MM.1S (cell line): ENCODE measurements at regions not wholly inside any gene's neighbourhood (a gene's known extent, or its start where the extent isn't known, plus 50 kb on each side); places are given as distances from the start of the nearest gene placed in this dataset.

Experiments
- DNase-seq: peaks from one replicate; pipeline ENCODE4 v3.0.0-alpha.2; 2015
- H2AFZ ChIP-seq: fragments of 300-600 bp; sonication (generic); 2 replicates; pipeline ENCODE4 v1.6.0; 2016; ENCODE audit warnings: antibody characterized with exemption, low read length
- H3F3A ChIP-seq: fragments of 300-600 bp; sonication (generic); 2 replicates; pipeline ENCODE4 v1.6.1; 2016; ENCODE audit warnings: mild to moderate bottlenecking, antibody characterized with exemption, low read length, moderate library complexity, mixed read lengths; ENCODE audit not compliant: insufficient read depth
- H3K27ac ChIP-seq: fragments of 300-600 bp; sonication (generic); 2 replicates; pipeline ENCODE4 v1.5.1; 2016; ENCODE audit warnings: mild to moderate bottlenecking, low read length
- H3K27me3 ChIP-seq: fragments of 300-600 bp; sonication (generic); replicated peaks from 2 replicates; pipeline ENCODE4 v1.6.0; 2016; ENCODE audit warnings: low read length; ENCODE audit not compliant: insufficient read depth
- H3K36me3 ChIP-seq: fragments of 300-600 bp; sonication (generic); replicated peaks from 2 replicates; pipeline ENCODE4 v1.6.1; 2016; ENCODE audit warnings: mild to moderate bottlenecking, low read length, mixed read lengths; ENCODE audit not compliant: insufficient read depth
- H3K4me1 ChIP-seq: fragments of 300-600 bp; sonication (generic); 2 replicates; pipeline ENCODE4 v1.6.1; 2016; ENCODE audit warnings: low read length, mixed read lengths
- H3K4me2 ChIP-seq: fragments of 300-600 bp; sonication (generic); 2 replicates; pipeline ENCODE4 v1.6.0; 2016; ENCODE audit warnings: low read depth, low read length
- H3K4me3 ChIP-seq: fragments of 300-600 bp; sonication (generic); 2 replicates; pipeline ENCODE4 v1.5.1; 2016; ENCODE audit warnings: low read length, mixed read lengths
- H3K79me2 ChIP-seq: fragments of 300-600 bp; sonication (generic); 2 replicates; pipeline ENCODE4 v1.6.1; 2016; ENCODE audit warnings: mixed run types, low read length, mixed read lengths
- H3K9ac ChIP-seq: fragments of 300-600 bp; sonication (generic); 2 replicates; pipeline ENCODE4 v1.6.1; 2016; ENCODE audit warnings: low read length, mixed read lengths
- H3K9me2 ChIP-seq: fragments of 300-600 bp; sonication (generic); replicated peaks from 2 replicates; pipeline ENCODE4 v1.6.1; 2016; ENCODE audit warnings: mild to moderate bottlenecking, low read length, mixed read lengths; ENCODE audit not compliant: insufficient read depth
- H3K9me3 ChIP-seq: fragments of 300-600 bp; sonication (generic); replicated peaks from 2 replicates; pipeline ENCODE4 v1.6.1; 2016; ENCODE audit warnings: mild to moderate bottlenecking, low read length, mixed read lengths; ENCODE audit not compliant: insufficient read depth
- H4K20me1 ChIP-seq: fragments of 300-600 bp; sonication (generic); 2 replicates; pipeline ENCODE4 v1.6.1; 2016; ENCODE audit warnings: mild to moderate bottlenecking, low read length, moderate library complexity, mixed read lengths; ENCODE audit not compliant: insufficient read depth
- EZH2 ChIP-seq: fragments of 300-600 bp; sonication (generic); optimal IDR thresholded peaks from 2 replicates; pipeline ENCODE3; 2017; ENCODE audit warnings: low read depth, mild to moderate bottlenecking, antibody characterized with exemption, low read length, mixed read lengths
- EZH2phosphoT487 ChIP-seq: fragments of 300-600 bp; sonication (generic); IDR thresholded peaks from 2 replicates; pipeline ENCODE4 v1.6.1; 2018; ENCODE audit warnings: antibody characterized with exemption, low read length
- TF ChIP-seq, protein P1 (sequence below): fragments of 300-600 bp; sonication (generic); IDR thresholded peaks from 2 replicates; pipeline ENCODE4 v1.5.1; 2016; ENCODE audit warnings: antibody characterized with exemption, low read length, mixed read lengths

- no peak overlapping the region for H3K9ac ChIP-seq
- H3K4me3 ChIP-seq, result no peak overlapping the region
- H3K4me2 ChIP-seq, result no peak overlapping the region
- H3K27me3 ChIP-seq, result no peaks in the 10 kb centered on the region
- TF ChIP-seq, protein P1, sequence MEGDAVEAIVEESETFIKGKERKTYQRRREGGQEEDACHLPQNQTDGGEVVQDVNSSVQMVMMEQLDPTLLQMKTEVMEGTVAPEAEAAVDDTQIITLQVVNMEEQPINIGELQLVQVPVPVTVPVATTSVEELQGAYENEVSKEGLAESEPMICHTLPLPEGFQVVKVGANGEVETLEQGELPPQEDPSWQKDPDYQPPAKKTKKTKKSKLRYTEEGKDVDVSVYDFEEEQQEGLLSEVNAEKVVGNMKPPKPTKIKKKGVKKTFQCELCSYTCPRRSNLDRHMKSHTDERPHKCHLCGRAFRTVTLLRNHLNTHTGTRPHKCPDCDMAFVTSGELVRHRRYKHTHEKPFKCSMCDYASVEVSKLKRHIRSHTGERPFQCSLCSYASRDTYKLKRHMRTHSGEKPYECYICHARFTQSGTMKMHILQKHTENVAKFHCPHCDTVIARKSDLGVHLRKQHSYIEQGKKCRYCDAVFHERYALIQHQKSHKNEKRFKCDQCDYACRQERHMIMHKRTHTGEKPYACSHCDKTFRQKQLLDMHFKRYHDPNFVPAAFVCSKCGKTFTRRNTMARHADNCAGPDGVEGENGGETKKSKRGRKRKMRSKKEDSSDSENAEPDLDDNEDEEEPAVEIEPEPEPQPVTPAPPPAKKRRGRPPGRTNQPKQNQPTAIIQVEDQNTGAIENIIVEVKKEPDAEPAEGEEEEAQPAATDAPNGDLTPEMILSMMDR, result no peak
- H4K20me1 ChIP-seq, result no peaks in the 10 kb centered on the region
- no peak overlapping the region for H3K27ac ChIP-seq
- no peaks in the 10 kb centered on the region for H3K36me3 ChIP-seq
- DNase-seq, result no peak
- H3F3A ChIP-seq, result no peaks in the 10 kb centered on the region
- H3K9me2 ChIP-seq, result no peaks in the 10 kb centered on the region
- no peak overlapping the region for H2AFZ ChIP-seq
- H3K9me3 ChIP-seq, result no peaks in the 10 kb centered on the region
- H3K79me2 ChIP-seq, result no peaks in the 10 kb centered on the region
- H3K4me1 ChIP-seq, result no peaks in the 10 kb centered on the region
Observed at GRCh38 chr14:98808494-98809407, 463.2 kb downstream of the BCL11B start.

- no peak overlapping the region for H3K4me3 ChIP-seq
Observed at GRCh38 chr14:98816195-98816594, 455.8 kb downstream of the BCL11B start.

GRCh38 chr14:98816720-98817119, 455.3 kb downstream of the BCL11B start:
- Histone ChIP-seq H3K36me3 (no peaks in the 10 kb centered on the region), H3K27ac (no peak overlapping the region), H3K9ac (no peak overlapping the region), H4K20me1 (no peaks in the 10 kb centered on the region), H2AFZ (no peak overlapping the region), H3K27me3 (no peaks in the 10 kb centered on the region), H3F3A (no peaks in the 10 kb centered on the region), H3K79me2 (no peaks in the 10 kb centered on the region), H3K9me2 (no peaks in the 10 kb centered on the region), H3K4me2 (no peak overlapping the region), H3K4me3 (no peak overlapping the region), H3K4me1 (no peaks in the 10 kb centered on the region), H3K9me3 (no peaks in the 10 kb centered on the region)
- TF ChIP-seq EZH2 (no peak), EZH2phosphoT487 (no peak)
- TF ChIP-seq, protein P1, result no peak
- no peak for DNase-seq

More at GRCh38 chr14:98816195-98816594, 455.8 kb downstream of the BCL11B start:
- DNase-seq, result no peak
- TF ChIP-seq EZH2 (no peak), EZH2phosphoT487 (no peak)
- TF ChIP-seq, protein P1, result no peak
- no peak overlapping the region for H2AFZ ChIP-seq
- no peaks in the 10 kb centered on the region for H3K9me2 ChIP-seq
- no peak overlapping the region for H3K27ac ChIP-seq
- no peaks in the 10 kb centered on the region for H3K79me2 ChIP-seq
- H3K36me3 ChIP-seq, result no peaks in the 10 kb centered on the region
- H3F3A ChIP-seq, result no peaks in the 10 kb centered on the region
- H3K27me3 ChIP-seq, result no peaks in the 10 kb centered on the region
- no peaks in the 10 kb centered on the region for H4K20me1 ChIP-seq
- H3K4me1 ChIP-seq, result no peaks in the 10 kb centered on the region
- no peak overlapping the region for H3K4me2 ChIP-seq
- H3K9ac ChIP-seq, result no peak overlapping the region
- no peaks in the 10 kb centered on the region for H3K9me3 ChIP-seq
